BJ (cell line): ENCODE measurements at regions not wholly inside any gene's neighbourhood (a gene's known extent, or its start where the extent isn't known, plus 50 kb on each side); places are given as distances from the start of the nearest gene placed in this dataset.
"Not testable (repeated sequence)": the region's sequence is repeated elsewhere in the genome, so short reads cannot be mapped to it uniquely, and the experiment has no call there.

Experiments used
- CTCF ChIA-PET: fragments of 350-600 bp; formaldehyde crosslinking; extraction: SDS; loops from one replicate; lab custom pipeline; 2021; ENCODE audit warnings: antibody characterized with exemption, inconsistent platforms; lab: Yijun Ruan, JAX
- POLR2A ChIA-PET: fragments of 300-600 bp; sonication (Branson Sonifier 250); formaldehyde crosslinking; extraction: SDS; loops from one replicate; lab custom pipeline; 2021; ENCODE audit warnings: antibody characterized with exemption; lab: Charles Lee
- DNase-seq: peaks from one replicate; pipeline ENCODE4 v3.0.0-alpha.2; 2011; ENCODE audit warnings: low read depth
- H3K27me3 ChIP-seq: 2 replicates; pipeline ENCODE4 v1.6.0; 2011; ENCODE audit warnings: low read length; ENCODE audit not compliant: control insufficient read depth, insufficient read depth
- H3K36me3 ChIP-seq: 2 replicates; pipeline ENCODE4 v1.5.1; 2011; ENCODE audit warnings: low read length; ENCODE audit not compliant: control insufficient read depth, insufficient read depth
- H3K4me3 ChIP-seq: 2 replicates; pipeline ENCODE4 v1.5.1; 2011; ENCODE audit warnings: low read depth, mild to moderate bottlenecking, control low read depth, low read length
- CTCF ChIP-seq: IDR thresholded peaks from 2 replicates; pipeline ENCODE4 v1.5.1; 2011; ENCODE audit warnings: low read depth, mild to moderate bottlenecking, control low read depth, inconsistent platforms, low read length, moderate library complexity; ENCODE audit not compliant: insufficient read depth

GRCh38 chr20:40954521-40955165 lies 74.0 kb upstream of the TOP1 start:
- no peaks in the 10 kb centered on the region for H3K36me3 ChIP-seq
- H3K27me3 ChIP-seq, result no peaks in the 10 kb centered on the region
- no peak for DNase-seq
- CTCF ChIA-PET, result interaction anchor here (3.7 to 3.9 kb wide), 2 partner anchors 8 to 158 kb away, joined by 18 to 33 read pairs; no protein-coding TSS in a partner anchor
- POLR2A ChIA-PET, result no interaction called here
- H3K4me3 ChIP-seq, result no peak overlapping the region
- no peak for TF ChIP-seq CTCF

GRCh38 chr20:40955326-40955725 lies 73.3 kb upstream of the TOP1 start:
- ChIA-PET POLR2A (no interaction called here), CTCF (interaction anchor here (3.7 kb wide), 1 partner anchor 158 kb away, joined by 18 read pairs; no protein-coding TSS in a partner anchor)
- TF ChIP-seq CTCF, result no peak

GRCh38 chr20:40955826-40956225 lies 72.8 kb upstream of the TOP1 start:
- H3K4me3 ChIP-seq, H3K27me3 ChIP-seq, H3K36me3 ChIP-seq, DNase-seq: not testable (repeated sequence)
- ChIA-PET POLR2A (interaction anchor here (0.6 kb wide), 1 partner anchor 738 kb away, joined by 3 read pairs; no protein-coding TSS in a partner anchor), CTCF (interaction anchor here (0.8 to 2.6 kb wide), 3 partner anchors 10 to 159 kb away, joined by 3 to 10 read pairs (median 6); no protein-coding TSS in a partner anchor)

More at GRCh38 chr20:40955326-40955725, 73.3 kb upstream of the TOP1 start:
- no peaks in the 10 kb centered on the region for H3K27me3 ChIP-seq
- H3K36me3 ChIP-seq, result no peaks in the 10 kb centered on the region
- no peak overlapping the region for H3K4me3 ChIP-seq
- DNase-seq, result no peak

- no peak for TF ChIP-seq CTCF
- Histone ChIP-seq H3K4me3 (no peak overlapping the region), H3K36me3 (no peaks in the 10 kb centered on the region), H3K27me3 (no peaks in the 10 kb centered on the region)
- no peak for DNase-seq
- ChIA-PET CTCF (interaction anchor here (0.8 to 2.6 kb wide), 3 partner anchors 9 to 159 kb away, joined by 3 to 10 read pairs (median 6); no protein-coding TSS in a partner anchor), POLR2A (interaction anchor here (0.6 kb wide), 1 partner anchor 739 kb away, joined by 3 read pairs; no protein-coding TSS in a partner anchor)
Measured at GRCh38 chr20:40956542-40957264, 71.9 kb upstream of the TOP1 start.

GRCh38 chr20:40957265-40957760 lies 71.3 kb upstream of the TOP1 start:
- H3K36me3 ChIP-seq, result no peaks in the 10 kb centered on the region
- ChIA-PET CTCF (interaction anchor here (2.0 to 2.6 kb wide), 2 partner anchors 11 to 160 kb away, joined by 6 to 10 read pairs; no protein-coding TSS in a partner anchor), POLR2A (no interaction called here)
- no peak for DNase-seq
- no peak overlapping the region for H3K4me3 ChIP-seq
- H3K27me3 ChIP-seq, result no peaks in the 10 kb centered on the region
- TF ChIP-seq CTCF, result no peak
